Urinary bladder (tissue), 3 donors: ENCODE measurements at regions not wholly inside any gene's neighbourhood (a gene's known extent, or its start where the extent isn't known, plus 50 kb on each side); places are given as distances from the start of the nearest gene placed in this dataset.
A peak's percentile ranks its signal among the peaks of the same experiment; 100 is the strongest.

Experiments used
- DNase-seq: peaks from one replicate; pipeline ENCODE4 v3.0.0-alpha.2; 2015; ENCODE audit errors: extremely low spot score
- H3K27ac ChIP-seq: one replicate; pipeline ENCODE4 v1.5.1; 2013; ENCODE audit warnings: low read depth, mild to moderate bottlenecking, moderate library complexity
- H3K36me3 ChIP-seq: one replicate; pipeline ENCODE4 v1.6.1; 2013; ENCODE audit warnings: mild to moderate bottlenecking, moderate library complexity; ENCODE audit not compliant: insufficient read depth
- H3K4me1 ChIP-seq: one replicate; pipeline ENCODE4 v1.6.1; 2013; ENCODE audit warnings: mild to moderate bottlenecking, moderate library complexity; ENCODE audit not compliant: insufficient read depth
- H3K4me3 ChIP-seq: one replicate; pipeline ENCODE4 v1.5.1; 2013; ENCODE audit warnings: low read depth, low read length
- WGBS: extraction: QIAGEN DNeasy Blood & Tissue Kit; methylation state at CpG from one replicate; pipeline ENCODE4 v1.1.7; 2013; 5-methylcytosine and 5-hydroxymethylcytosine counted together
- donor health status: healthy with polysubstance abuse.
- donor health status: healthy.

DNA sequence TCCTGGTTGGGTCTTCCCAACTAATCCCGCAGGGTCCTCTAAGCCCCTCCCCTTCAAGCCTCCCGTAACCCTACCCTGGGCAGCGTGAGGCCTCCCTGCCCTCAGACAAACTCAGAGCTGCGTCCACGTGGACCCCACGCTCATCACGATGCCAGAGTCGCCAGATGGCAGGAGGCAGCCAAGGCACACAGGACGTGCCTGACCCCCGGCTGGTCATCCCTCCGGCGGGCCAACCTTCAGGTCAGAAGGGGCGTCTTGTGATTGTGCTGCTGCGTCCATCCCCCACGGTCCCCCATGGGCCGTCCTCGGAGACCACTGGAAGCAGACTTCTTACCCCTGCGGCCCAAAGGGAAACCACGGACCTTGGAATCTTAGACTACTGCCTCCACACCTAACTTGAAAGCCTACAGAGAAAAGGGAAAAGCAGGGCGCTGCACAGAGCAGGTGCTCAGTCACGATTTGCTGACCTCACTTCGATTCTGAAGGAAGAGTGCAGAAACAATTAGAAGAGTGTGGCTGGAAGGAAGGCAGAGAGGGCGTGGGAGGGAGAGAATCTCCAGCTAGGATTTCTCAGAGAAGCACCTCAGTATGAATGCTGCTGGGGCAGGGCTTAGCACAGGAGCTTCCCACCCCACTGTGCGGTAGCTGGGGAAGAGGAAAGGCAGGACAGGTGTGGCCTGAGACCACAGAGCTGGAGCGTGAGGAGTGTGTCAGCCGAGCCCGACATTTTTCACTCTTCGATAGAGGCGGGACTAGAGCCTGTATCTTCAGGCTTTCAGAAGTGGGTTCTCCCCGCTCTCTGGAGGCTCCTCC, 174.8 kb downstream of the ERCC6L2 start:
- Histone ChIP-seq H3K27ac (no peak overlapping the region), H3K4me1 (no peaks in the 10 kb centered on the region), H3K36me3 (no peaks in the 10 kb centered on the region), H3K4me3 (no peak overlapping the region)
- no peak for DNase-seq
- 93% methylated on average over 30 of the region's 30 CpGs for WGBS

DNA sequence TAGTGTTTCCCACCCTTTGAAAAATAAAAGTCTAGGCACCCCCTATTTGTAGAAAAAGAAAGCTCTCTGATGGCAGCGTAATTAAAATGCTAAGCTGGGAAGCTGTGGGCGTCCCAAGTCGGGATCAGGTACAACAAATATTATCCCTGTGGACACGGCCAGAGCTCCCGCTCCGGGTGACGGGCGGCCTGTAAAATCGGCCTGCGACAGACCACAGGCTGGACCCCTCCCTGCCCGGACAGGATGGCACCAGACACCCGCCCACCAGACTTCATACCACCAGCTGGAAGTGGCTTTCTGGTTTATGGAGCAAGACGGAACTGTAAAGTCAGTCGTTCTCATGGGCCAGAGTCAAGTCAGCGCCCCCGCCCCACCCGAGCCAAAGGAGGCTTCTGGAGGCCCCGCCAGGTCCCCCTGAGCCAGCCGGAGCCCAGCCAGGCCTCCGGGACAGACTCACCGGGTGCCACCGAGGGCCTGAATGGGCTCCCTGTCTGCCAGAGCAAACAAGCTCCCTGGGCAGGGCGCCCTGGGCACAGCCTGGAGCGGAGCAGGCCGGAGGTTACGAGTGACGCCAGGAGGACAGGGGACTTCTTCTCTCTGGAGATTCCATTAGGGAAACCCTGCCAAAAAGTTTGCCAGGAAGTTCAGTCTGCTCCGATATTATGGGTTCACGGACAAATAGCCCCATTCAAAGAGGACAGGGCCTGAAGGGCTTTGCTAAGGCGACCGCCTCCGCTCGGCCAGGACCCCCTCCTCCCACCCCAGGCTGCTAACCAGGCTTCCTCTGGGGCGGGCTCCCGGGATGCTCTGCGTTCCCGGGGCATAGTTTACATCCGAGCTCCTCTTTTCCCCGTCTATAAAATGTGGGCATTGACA, 173.7 kb downstream of the ERCC6L2 start:
- 68% methylated on average over 39 of the region's 39 CpGs for WGBS
- DNase-seq, result no peak
- H3K4me1 ChIP-seq, result no peaks in the 10 kb centered on the region
- peak overlapping the region; percentile 75 for H3K27ac ChIP-seq
- H3K36me3 ChIP-seq, result no peaks in the 10 kb centered on the region
- H3K4me3 ChIP-seq, result no peak overlapping the region

- DNase-seq, result peak; percentile 79
- 28% methylated on average over 24 of the region's 24 CpGs for WGBS
- Histone ChIP-seq H3K4me3 (no peak overlapping the region), H3K36me3 (no peaks in the 10 kb centered on the region), H3K27ac (peak overlapping the region; percentile 75), H3K4me1 (no peaks in the 10 kb centered on the region)
Observed at GRCh38 chr9:96048104-96048955, 172.8 kb downstream of the ERCC6L2 start.

DNA sequence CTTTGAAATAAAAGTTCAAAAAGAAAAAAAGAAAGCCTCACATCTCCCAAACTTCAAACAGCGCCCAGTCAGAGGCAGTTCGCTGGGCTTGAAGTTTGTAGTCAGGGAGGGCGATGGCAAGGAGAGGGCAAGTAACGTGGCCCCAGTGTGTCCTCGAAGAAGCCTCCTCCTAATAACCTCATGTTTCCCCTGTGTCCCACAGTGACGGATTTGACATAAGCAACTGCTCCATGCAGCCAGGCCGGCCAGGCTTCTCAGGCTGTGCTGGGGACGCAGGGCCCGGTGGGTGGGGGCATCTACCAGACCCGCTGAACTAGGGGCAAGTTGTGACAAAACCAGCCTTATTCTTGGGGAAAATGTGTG, 172.2 kb downstream of the ERCC6L2 start:
- no peaks in the 10 kb centered on the region for H3K36me3 ChIP-seq
- WGBS, result 77% methylated on average over 10 of the region's 10 CpGs
- no peaks in the 10 kb centered on the region for H3K4me1 ChIP-seq
- DNase-seq, result no peak
- H3K27ac ChIP-seq, result peak overlapping the region; percentile 72
- no peak overlapping the region for H3K4me3 ChIP-seq

GRCh38 chr9:96047116-96047639, 171.7 kb downstream of the ERCC6L2 start:
- H3K27ac ChIP-seq, result peak overlapping the region; percentile 41
- no peak overlapping the region for H3K4me3 ChIP-seq
- DNase-seq, result no peak
- no peaks in the 10 kb centered on the region for H3K36me3 ChIP-seq
- no peaks in the 10 kb centered on the region for H3K4me1 ChIP-seq
- WGBS, result 95% methylated on average over 16 of the region's 16 CpGs

- DNase-seq, result no peak
- no peaks in the 10 kb centered on the region for H3K4me1 ChIP-seq
- WGBS, result 96% methylated on average over 5 of the region's 5 CpGs
Observed at GRCh38 chr9:96045811-96046210, 170.3 kb downstream of the ERCC6L2 start.

DNA sequence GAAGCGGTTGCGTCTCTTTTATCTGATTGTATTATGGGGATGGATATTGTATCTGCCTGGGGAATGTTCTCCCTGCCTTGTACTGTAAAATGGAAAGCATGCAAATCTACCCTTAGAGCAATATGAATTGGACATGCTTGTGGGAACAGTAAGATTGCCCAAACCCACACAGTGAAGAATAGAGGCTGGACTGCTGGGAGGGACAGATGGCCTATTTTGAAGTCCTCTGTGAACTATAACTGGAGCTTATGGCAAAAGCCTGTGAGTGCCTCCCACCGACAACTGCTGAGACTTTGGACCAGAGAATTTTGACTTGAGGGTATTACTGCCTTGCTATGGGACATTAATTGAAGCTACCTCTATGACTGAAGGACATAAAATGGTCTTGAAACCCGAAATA, 168.9 kb downstream of the ERCC6L2 start:
- no peak overlapping the region for H3K27ac ChIP-seq
- H3K4me1 ChIP-seq, result no peaks in the 10 kb centered on the region
- DNase-seq, result no peak
- WGBS, result 97% methylated on average over 4 of the region's 4 CpGs
- no peaks in the 10 kb centered on the region for H3K36me3 ChIP-seq
- H3K4me3 ChIP-seq, result no peak overlapping the region

More at GRCh38 chr9:96045811-96046210, 170.3 kb downstream of the ERCC6L2 start:
- no peak overlapping the region for H3K4me3 ChIP-seq
- H3K27ac ChIP-seq, result no peak overlapping the region
- H3K36me3 ChIP-seq, result no peaks in the 10 kb centered on the region

DNA sequence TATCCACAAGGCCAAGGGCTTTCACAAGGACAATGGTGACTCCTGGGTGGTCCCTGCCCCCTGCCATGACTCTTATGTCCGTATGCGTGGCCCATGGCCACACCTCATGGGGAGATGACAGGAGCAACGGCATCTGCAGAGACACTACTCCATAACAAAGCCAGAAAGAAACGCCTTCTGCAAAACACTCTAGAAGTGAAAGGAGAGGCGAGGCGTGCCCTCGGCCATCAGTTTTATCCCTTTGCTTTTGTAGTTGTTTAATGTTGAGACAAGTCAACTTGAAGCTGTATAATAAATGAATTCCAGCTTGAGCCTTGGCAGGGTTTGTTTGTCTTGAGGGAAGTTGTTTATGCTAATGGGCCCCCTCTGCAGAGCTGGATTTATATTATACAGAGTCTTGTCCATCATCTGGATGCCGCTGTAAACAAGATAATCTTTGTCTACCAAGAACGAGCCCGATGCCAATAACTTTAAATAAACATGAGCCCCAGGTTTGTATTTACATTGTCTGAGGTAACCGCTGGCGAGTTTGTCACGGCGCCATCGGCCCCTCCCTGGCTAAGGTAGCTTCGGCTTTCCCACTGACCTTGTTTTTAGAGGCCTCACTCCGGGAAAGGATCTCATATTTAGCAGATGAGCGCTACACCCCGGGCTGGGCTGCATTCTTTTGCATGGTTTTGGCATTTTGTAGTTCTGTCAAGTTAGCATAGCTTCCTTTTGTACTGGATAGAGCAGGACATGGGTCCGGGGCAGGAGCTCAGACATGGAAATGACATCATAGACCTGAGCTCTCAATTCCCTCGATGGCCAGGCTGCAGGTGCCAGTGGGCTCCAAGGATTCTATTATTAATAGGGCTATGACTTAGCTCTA, 165.3 kb downstream of the ERCC6L2 start:
- Histone ChIP-seq H3K4me3 (no peak overlapping the region), H3K4me1 (no peaks in the 10 kb centered on the region), H3K36me3 (no peaks in the 10 kb centered on the region), H3K27ac (peak overlapping the region; percentile 24)
- no peak for DNase-seq
- WGBS, result 24% methylated on average over 21 of the region's 21 CpGs

- H3K27ac ChIP-seq, result no peak overlapping the region
- WGBS, result 98% methylated on average over 6 of the region's 6 CpGs
- no peak for DNase-seq
- no peaks in the 10 kb centered on the region for H3K4me1 ChIP-seq
- no peaks in the 10 kb centered on the region for H3K36me3 ChIP-seq
- H3K4me3 ChIP-seq, result no peak overlapping the region
Observed at GRCh38 chr9:96038914-96039313, 163.4 kb downstream of the ERCC6L2 start.

DNA sequence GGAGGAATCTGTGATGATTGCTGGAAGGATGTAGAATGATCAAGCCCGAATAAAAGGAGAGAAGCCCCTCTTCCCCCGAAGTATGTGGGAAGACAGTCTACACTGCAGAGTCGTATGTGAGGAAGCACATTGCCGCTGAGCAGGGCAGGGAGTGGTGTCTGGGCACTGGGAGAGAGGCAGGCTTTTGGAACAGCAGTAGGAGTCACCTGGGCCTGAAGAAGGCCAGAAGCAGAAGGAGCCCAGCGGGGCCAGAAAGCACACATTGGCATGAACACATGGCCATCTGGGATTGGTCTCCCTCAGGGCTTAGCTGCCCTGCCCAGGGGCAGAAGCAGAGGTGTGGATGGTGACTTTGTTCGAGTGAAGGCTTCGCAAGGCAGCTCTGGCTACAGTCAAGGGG, 162.8 kb downstream of the ERCC6L2 start:
- no peak for DNase-seq
- WGBS, result 96% methylated on average over 7 of the region's 7 CpGs
- no peak overlapping the region for H3K4me3 ChIP-seq
- no peaks in the 10 kb centered on the region for H3K4me1 ChIP-seq
- no peak overlapping the region for H3K27ac ChIP-seq
- no peaks in the 10 kb centered on the region for H3K36me3 ChIP-seq

GRCh38 chr9:96034553-96035122, 159.1 kb downstream of the ERCC6L2 start:
- no peak for DNase-seq
- H3K27ac ChIP-seq, result no peak overlapping the region
- WGBS, result 94% methylated on average over 5 of the region's 5 CpGs
- peaks cover 1% of the 10 kb centered on the region for H3K4me1 ChIP-seq
- no peak overlapping the region for H3K4me3 ChIP-seq
- H3K36me3 ChIP-seq, result no peaks in the 10 kb centered on the region

DNA sequence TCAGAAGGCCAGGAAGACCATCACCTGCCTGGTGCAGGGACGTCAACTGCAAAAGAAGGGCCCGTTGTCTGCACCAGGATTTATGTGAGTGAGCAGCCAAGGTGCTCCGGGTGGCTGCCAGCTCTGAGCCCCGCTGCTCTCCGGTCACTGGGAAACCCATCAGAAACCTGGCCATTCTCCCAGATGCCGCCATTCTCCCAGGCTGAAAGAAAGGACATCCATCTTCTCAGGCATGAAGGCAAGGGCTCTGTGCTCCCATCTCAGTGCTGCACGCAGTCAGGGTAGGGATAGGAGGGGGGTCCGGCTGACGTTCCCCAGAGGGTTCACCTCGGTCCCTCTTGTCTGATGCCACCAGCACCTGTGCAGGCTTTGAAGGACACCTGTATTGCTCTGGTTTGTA, 158.4 kb downstream of the ERCC6L2 start:
- 94% methylated on average over 10 of the region's 10 CpGs for WGBS
- Histone ChIP-seq H3K36me3 (no peaks in the 10 kb centered on the region), H3K27ac (no peak overlapping the region), H3K4me1 (peaks cover 1% of the 10 kb centered on the region), H3K4me3 (no peak overlapping the region)
- no peak for DNase-seq
